GM12874 (cell line): ENCODE measurements at regions not wholly inside any gene's neighbourhood (a gene's known extent, or its start where the extent isn't known, plus 50 kb on each side); places are given as distances from the start of the nearest gene placed in this dataset.

Experiments
- TF ChIP-seq, protein P1 (sequence below): IDR thresholded peaks from 2 replicates; pipeline ENCODE4 v1.5.1; 2011; ENCODE audit warnings: low read depth, mild to moderate bottlenecking, control low read depth, low read length, moderate library complexity; ENCODE audit not compliant: insufficient read depth

GRCh38 chr18:7329016-7329415 lies 98.1 kb downstream of the LRRC30 start:
- TF ChIP-seq, protein P1, sequence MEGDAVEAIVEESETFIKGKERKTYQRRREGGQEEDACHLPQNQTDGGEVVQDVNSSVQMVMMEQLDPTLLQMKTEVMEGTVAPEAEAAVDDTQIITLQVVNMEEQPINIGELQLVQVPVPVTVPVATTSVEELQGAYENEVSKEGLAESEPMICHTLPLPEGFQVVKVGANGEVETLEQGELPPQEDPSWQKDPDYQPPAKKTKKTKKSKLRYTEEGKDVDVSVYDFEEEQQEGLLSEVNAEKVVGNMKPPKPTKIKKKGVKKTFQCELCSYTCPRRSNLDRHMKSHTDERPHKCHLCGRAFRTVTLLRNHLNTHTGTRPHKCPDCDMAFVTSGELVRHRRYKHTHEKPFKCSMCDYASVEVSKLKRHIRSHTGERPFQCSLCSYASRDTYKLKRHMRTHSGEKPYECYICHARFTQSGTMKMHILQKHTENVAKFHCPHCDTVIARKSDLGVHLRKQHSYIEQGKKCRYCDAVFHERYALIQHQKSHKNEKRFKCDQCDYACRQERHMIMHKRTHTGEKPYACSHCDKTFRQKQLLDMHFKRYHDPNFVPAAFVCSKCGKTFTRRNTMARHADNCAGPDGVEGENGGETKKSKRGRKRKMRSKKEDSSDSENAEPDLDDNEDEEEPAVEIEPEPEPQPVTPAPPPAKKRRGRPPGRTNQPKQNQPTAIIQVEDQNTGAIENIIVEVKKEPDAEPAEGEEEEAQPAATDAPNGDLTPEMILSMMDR: no peak

- TF ChIP-seq, protein P1: no peak
Measured at GRCh38 chr18:7332452-7332851, 101.6 kb downstream of the LRRC30 start.

DNA sequence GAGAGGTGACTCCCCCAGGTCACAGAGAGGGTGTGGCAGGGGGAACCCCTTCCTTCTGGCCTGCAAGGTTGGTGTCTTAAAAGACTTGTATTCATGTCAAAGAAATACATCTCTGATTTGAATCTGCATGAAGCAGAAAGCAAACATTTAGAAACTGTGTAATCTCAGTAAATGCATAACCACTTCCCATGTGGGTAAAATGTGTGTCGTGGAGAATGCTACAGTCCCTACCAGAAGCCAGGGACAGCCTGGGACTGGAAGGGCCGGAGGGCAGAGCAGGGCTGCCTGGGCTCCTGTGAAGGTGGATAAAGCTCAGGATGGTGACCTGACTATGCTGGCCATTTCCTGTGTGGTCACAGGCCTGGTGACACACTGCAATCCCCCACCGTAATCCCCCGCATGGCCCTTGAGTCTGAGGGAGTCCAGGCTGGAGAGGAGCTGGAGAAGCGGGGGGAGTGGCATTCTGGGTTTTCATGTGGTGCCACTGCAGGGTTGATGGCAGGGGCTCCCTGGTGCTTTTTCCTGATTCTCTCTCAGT lies 102.2 kb downstream of the LRRC30 start:
- TF ChIP-seq, protein P1: no peak

- TF ChIP-seq, protein P1: no peak
Measured at GRCh38 chr18:7334973-7335568, 104.2 kb downstream of the LRRC30 start.

DNA sequence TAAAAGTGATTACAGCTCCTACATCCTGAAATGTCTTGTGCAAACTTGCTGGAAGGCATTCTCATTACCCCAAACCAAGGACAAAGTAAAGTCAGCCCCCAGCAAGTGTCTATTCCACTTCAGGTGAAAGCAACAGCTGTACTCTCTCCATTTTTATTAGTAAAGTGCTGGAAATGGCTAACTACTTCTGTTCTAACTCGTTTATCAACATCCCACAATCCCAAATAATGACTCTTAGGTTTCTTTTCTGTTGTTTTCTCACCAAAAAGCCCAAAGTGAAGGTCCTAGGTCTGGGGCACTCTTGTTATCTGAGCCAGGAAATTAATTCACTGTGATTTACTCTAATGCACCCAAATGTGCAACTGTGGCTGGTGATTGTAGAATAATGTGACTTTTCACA lies 105.7 kb downstream of the LRRC30 start:
- TF ChIP-seq, protein P1: no peak

GRCh38 chr18:7338846-7339245 lies 108.0 kb downstream of the LRRC30 start:
- TF ChIP-seq, protein P1: no peak

DNA sequence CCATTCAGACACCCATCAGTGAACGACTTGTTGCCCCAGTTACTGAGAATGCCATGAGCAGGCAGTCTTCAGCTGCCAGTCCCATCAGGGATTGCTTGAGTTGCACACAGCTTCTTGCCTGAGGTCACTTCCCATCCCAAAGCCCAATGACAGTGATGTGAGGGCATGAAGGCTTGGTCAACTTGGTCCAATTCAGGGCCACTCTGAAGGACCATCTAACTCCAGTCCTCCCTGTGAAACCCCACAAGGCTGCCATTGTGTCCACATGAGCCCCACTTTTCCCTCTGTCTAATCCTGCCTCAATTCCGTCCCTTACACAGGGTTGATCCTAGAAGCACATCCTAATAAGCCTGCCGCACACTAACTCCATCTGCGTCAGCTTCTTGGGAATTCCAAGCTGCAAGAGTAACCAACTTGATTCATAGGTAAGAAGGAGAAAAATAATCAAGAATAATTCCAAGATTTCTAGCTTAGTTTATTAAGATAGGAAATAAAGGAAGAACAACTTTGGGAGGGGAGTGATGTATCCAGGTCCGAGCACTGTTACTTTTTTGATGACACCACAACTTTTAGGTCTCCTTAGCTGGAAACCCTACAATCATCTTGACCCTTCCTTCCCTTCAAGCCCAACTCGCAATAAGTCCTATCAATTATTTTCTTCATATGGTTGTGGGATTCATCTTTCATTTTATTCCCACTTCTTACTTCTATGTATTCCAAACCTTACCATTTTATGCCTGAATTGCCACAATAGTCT lies 110.9 kb downstream of the LRRC30 start:
- TF ChIP-seq, protein P1: no peak
